CD14-positive monocyte (primary cell): ENCODE measurements at regions not wholly inside any gene's neighbourhood (a gene's known extent, or its start where the extent isn't known, plus 50 kb on each side); places are given as distances from the start of the nearest gene placed in this dataset.

Experiments
- DNase-seq, 3 donors: peaks; one replicate each; pipeline ENCODE4 v3.0.0-alpha.2; 2011 to 2022
- H2AFZ ChIP-seq: 2 replicates; pipeline ENCODE4 v1.6.0; 2012; ENCODE audit warnings: mild to moderate bottlenecking, low read depth, low read length, inconsistent platforms; ENCODE audit not compliant: insufficient read depth, poor library complexity, severe bottlenecking
- H3K27ac ChIP-seq, 2 donors: 1 replicate in 1 of 2; 2 replicates in 1 of 2; pipeline ENCODE4 v1.5.1; 2012 to 2013; ENCODE audit warnings: low read length in 2 of 2, control low read depth in 1 of 2, inconsistent platforms in 1 of 2, low read depth in 1 of 2, mild to moderate bottlenecking in 1 of 2
- H3K27me3 ChIP-seq, 2 donors: one replicate each; pipeline versions ENCODE4 v1.6.0 to v1.6.1; 2011 to 2013; ENCODE audit warnings: low read length in 2 of 2; ENCODE audit not compliant: control insufficient read depth in 2 of 2, insufficient read depth in 2 of 2
- H3K36me3 ChIP-seq, 2 donors: replicated peaks in 1 of 2; 1 replicate in 1 of 2; 2 replicates in 1 of 2; pipeline versions ENCODE4 v1.5.1 to v1.6.1; 2012 to 2013; ENCODE audit warnings: low read length in 2 of 2, control low read depth in 1 of 2, inconsistent platforms in 1 of 2, mild to moderate bottlenecking in 1 of 2; ENCODE audit not compliant: insufficient read depth in 2 of 2, control insufficient read depth in 1 of 2
- H3K4me1 ChIP-seq, 2 donors: 1 replicate in 1 of 2; 2 replicates in 1 of 2; pipeline versions ENCODE4 v1.5.1 to v1.6.1; 2012 to 2013; ENCODE audit warnings: low read length in 2 of 2, control low read depth in 1 of 2, inconsistent platforms in 1 of 2, mild to moderate bottlenecking in 1 of 2, moderate library complexity in 1 of 2; ENCODE audit not compliant: insufficient read depth in 2 of 2, control insufficient read depth in 1 of 2
- H3K4me2 ChIP-seq: replicated peaks from 2 replicates; pipeline ENCODE3; 2012; ENCODE audit warnings: low read length, moderate library complexity, mild to moderate bottlenecking; ENCODE audit not compliant: poor library complexity, severe bottlenecking; ENCODE audit errors: extremely low read depth
- H3K4me3 ChIP-seq, 3 experiments: fragments of 200-600 bp in 1 of 3; sonication (generic) in 1 of 3; replicated peaks in 1 of 3; 1 replicate in 2 of 3; 2 replicates in 1 of 3; pipeline ENCODE4 v1.5.1; 2011 to 2013; ENCODE audit warnings: low read length in 3 of 3, mild to moderate bottlenecking in 3 of 3, control low read depth in 2 of 3, low read depth in 2 of 3, inconsistent platforms in 1 of 3, moderate library complexity in 1 of 3
- H3K79me2 ChIP-seq: 2 replicates; pipeline ENCODE4 v1.6.0; 2012; ENCODE audit warnings: mild to moderate bottlenecking, control low read depth, inconsistent platforms, low read length, moderate library complexity; ENCODE audit not compliant: insufficient read depth
- H3K9ac ChIP-seq: 2 replicates; pipeline ENCODE4 v1.6.0; 2017; ENCODE audit warnings: low read length, mild to moderate bottlenecking; ENCODE audit not compliant: insufficient read depth, poor library complexity, severe bottlenecking
- H3K9me3 ChIP-seq, 2 donors: replicated peaks in 1 of 2; 1 replicate in 1 of 2; 2 replicates in 1 of 2; pipeline versions ENCODE4 v1.5.1 to v1.6.1; 2012 to 2013; ENCODE audit warnings: low read length in 2 of 2, control low read depth in 1 of 2; ENCODE audit not compliant: control insufficient read depth in 1 of 2, insufficient read depth in 1 of 2
- H4K20me1 ChIP-seq: 2 replicates; pipeline ENCODE4 v1.6.0; 2012; ENCODE audit warnings: mild to moderate bottlenecking, low read length, control low read depth, moderate library complexity; ENCODE audit not compliant: insufficient read depth
- H3K27ac Mint-ChIP-seq, 7 donors: one replicate each; pipeline ENCODE4 v1.8.0; 2020; ENCODE audit warnings: mild to moderate bottlenecking in 7 of 7, mixed read lengths in 7 of 7, moderate library complexity in 6 of 7, inconsistent platforms in 2 of 7
- H3K27me3 Mint-ChIP-seq, 3 donors: one replicate each; pipeline ENCODE4 v1.8.0; 2021 to 2022; ENCODE audit warnings: low read depth in 3 of 3, mild to moderate bottlenecking in 3 of 3, mixed read lengths in 3 of 3, moderate library complexity in 3 of 3, inconsistent platforms in 1 of 3
- H3K36me3 Mint-ChIP-seq, 2 donors: one replicate each; pipeline ENCODE4 v1.8.0; 2020; ENCODE audit warnings: mixed read lengths in 2 of 2, inconsistent platforms in 1 of 2, mild to moderate bottlenecking in 1 of 2
- H3K4me1 Mint-ChIP-seq: one replicate; pipeline ENCODE4 v1.8.0; 2020; ENCODE audit warnings: mild to moderate bottlenecking, mixed read lengths
- H3K4me3 Mint-ChIP-seq, 2 donors: one replicate each; pipeline ENCODE4 v1.8.0; 2020; ENCODE audit warnings: mild to moderate bottlenecking in 2 of 2, mixed read lengths in 2 of 2, moderate library complexity in 1 of 2
- H3K9me3 Mint-ChIP-seq, 7 donors: one replicate each; pipeline ENCODE4 v1.8.0; 2020 to 2022; ENCODE audit warnings: mixed read lengths in 7 of 7, mild to moderate bottlenecking in 6 of 7, moderate library complexity in 6 of 7, inconsistent platforms in 2 of 7
- CTCF ChIP-seq: fragments of 200-600 bp; IDR thresholded peaks from one replicate; pipeline ENCODE4 v1.8.0; 2022; ENCODE audit warnings: antibody characterized with exemption, mild to moderate bottlenecking
- WGBS: methylation state at CpG from one replicate; pipeline ENCODE4 v1.1.5; 2013; ENCODE audit warnings: missing lambda C conversion rate; ENCODE audit not compliant: insufficient coverage; 5-methylcytosine and 5-hydroxymethylcytosine counted together
- intact Hi-C, 2 donors: fragments of 100-400 bp; cut with micrococcal nuclease; formaldehyde crosslinking; loops; one replicate each; pipeline versions ENCODE4 v1.15.0 to v1.15.1; 2023

GRCh38 chr15:97115761-97116070 lies 785.2 kb downstream of the NR2F2 start:
- H4K20me1 ChIP-seq, result no peaks in the 10 kb centered on the region
- DNase-seq, result no peak
- H3K4me2 ChIP-seq, result no peak overlapping the region
- H3K27ac ChIP-seq, result no peak overlapping the region
- no peaks in the 10 kb centered on the region for H3K36me3 ChIP-seq
- no peaks in the 10 kb centered on the region for H3K4me1 ChIP-seq
- Mint-ChIP-seq H3K9me3 (peaks cover 2 to 14% (median 4%) of the 10 kb centered on the region in 7 donors), H3K27ac (no peak overlapping the region), H3K4me3 (no peak overlapping the region), H3K36me3 (no peaks in the 10 kb centered on the region), H3K4me1 (no peaks in the 10 kb centered on the region), H3K27me3 (peaks cover 0 to 2% (median 0%) of the 10 kb centered on the region in 3 donors)
- H2AFZ ChIP-seq, result no peak overlapping the region
- WGBS, result 90% methylated on average over 2 of the region's 3 CpGs
- intact Hi-C loops, result no loop called here
- no peak for TF ChIP-seq CTCF
- no peaks in the 10 kb centered on the region for H3K27me3 ChIP-seq
- peaks cover 6 to 14% of the 10 kb centered on the region in 2 donors for H3K9me3 ChIP-seq
- no peak overlapping the region for H3K4me3 ChIP-seq
- no peaks in the 10 kb centered on the region for H3K79me2 ChIP-seq
- H3K9ac ChIP-seq, result no peak overlapping the region

DNA sequence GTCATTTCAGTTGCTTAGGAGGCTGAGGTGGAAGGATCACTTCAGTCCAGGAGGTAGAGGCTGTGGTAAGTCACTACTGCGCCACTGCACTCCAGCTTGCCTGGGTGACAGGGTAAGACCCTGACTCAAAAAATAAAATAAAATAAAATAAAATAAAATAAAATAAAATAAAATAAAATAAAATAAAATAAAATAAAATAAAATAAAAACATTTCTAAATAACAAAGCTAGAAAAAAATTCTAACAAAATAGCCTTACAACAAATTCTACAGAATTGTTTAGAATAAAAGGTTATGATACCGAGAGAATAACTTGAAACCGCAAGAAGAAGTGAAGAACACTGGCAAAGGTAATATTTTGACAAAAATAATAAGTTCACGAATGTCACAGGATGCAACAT lies 794.3 kb downstream of the NR2F2 start:
- H4K20me1 ChIP-seq, result no peaks in the 10 kb centered on the region
- Mint-ChIP-seq H3K36me3 (no peaks in the 10 kb centered on the region), H3K27me3 (no peaks in the 10 kb centered on the region), H3K4me3 (no peak overlapping the region), H3K4me1 (no peaks in the 10 kb centered on the region), H3K9me3 (peaks cover 0 to 6% (median 2%) of the 10 kb centered on the region in 7 donors), H3K27ac (no peak overlapping the region)
- H3K4me2 ChIP-seq, result no peak overlapping the region
- intact Hi-C loops, result no loop called here
- H3K9ac ChIP-seq, result no peak overlapping the region
- no peak for TF ChIP-seq CTCF
- no peaks in the 10 kb centered on the region for H3K36me3 ChIP-seq
- H3K9me3 ChIP-seq, result peaks cover 3 to 4% of the 10 kb centered on the region in 2 donors
- no peaks in the 10 kb centered on the region for H3K79me2 ChIP-seq
- H3K27me3 ChIP-seq, result no peaks in the 10 kb centered on the region
- no peaks in the 10 kb centered on the region for H3K4me1 ChIP-seq
- no CpG with 5 or more reads among the region's 4 CpGs for WGBS
- H3K27ac ChIP-seq, result no peak overlapping the region
- DNase-seq, result no peak
- H2AFZ ChIP-seq, result no peak overlapping the region
- H3K4me3 ChIP-seq, result no peak overlapping the region
